ENCODE measurements at regions not wholly inside any gene's neighbourhood (a gene's known extent, or its start where the extent isn't known, plus 50 kb on each side); places are given as distances from the start of the nearest gene placed in this dataset.

- TF ChIP-seq CTCF (IDR thresholded peaks at IDR 0.05; ENCODE audit: control insufficient read depth, insufficient read depth, low read depth, low read length, missing control alignments): no peak
- DNase-seq (ENCODE audit: low read depth): no peak
- no peak overlapping the region for H3K4me3 ChIP-seq (ENCODE audit: control insufficient read depth, low read depth, low read length)
These were observed 461.0 kb downstream of the GXYLT1 start for GRCh38 chr12:41683513-41684240.

DNA sequence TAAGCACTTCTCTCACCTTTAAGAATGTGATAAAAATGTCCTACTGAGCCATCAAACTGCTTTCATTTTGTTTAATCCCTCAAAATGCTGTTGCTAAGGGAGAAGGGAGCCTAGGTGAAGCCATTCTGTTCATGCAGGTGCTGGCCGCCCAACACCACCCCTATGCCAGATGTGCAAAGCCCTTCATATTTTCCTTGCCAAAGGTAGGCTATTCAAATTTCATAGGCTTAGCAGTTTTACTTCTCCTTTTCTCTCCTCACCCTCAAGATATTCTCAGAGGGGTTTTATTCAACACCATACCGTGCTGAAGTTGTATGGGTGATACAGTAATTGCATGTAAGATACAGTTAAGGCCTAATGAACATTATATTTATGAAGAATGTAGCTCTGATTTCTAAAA, 461.7 kb downstream of the GXYLT1 start:
- no peak overlapping the region for H3K4me3 ChIP-seq (ENCODE audit: control insufficient read depth, low read depth, low read length)
- TF ChIP-seq CTCF (IDR thresholded peaks at IDR 0.05; ENCODE audit: control insufficient read depth, insufficient read depth, low read depth, low read length, missing control alignments): no peak
- no peak for DNase-seq (ENCODE audit: low read depth)

DNA sequence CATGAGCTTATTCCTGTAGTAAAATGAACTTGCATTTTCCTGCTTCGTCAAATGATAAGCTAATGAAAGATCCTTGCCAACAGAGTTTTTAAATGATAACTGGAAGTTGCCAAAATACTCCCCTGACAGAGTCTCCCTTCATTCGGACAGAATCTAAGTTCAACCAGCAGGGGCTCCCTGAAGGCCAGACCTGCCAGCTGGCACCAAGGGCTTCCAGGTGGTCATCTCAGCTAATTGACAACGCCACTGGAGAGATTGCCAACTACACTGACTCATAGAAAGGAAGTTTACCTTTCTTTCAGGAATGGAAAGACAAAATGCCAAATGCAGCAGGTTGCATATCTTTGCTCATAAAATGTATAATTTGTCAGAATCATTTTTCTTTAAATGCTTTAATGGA, 462.8 kb downstream of the GXYLT1 start:
- DNase-seq (ENCODE audit: low read depth): no peak
- no peak for TF ChIP-seq CTCF (IDR thresholded peaks at IDR 0.05; ENCODE audit: control insufficient read depth, insufficient read depth, low read depth, low read length, missing control alignments)
- no peak overlapping the region for H3K4me3 ChIP-seq (ENCODE audit: control insufficient read depth, low read depth, low read length)

DNA sequence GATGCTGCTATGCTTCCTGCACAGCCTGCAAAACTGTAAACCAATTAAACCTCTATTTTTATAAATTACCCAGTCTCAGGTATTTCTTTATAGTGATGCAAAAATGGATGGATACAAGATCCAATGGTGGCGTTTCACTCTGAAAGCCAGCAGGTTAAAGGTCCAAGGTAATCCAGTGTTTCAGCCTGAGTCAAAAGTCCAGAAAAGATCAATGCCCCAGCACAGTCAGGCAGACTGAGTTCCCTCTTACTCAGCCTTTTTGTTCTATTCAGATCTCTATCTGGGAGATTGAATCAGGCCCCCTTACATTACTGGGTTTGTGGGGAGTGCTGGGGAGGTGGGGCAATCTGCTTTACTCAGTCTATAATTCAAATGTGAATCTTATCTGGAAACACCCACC, 464.5 kb downstream of the GXYLT1 start:
- TF ChIP-seq CTCF (IDR thresholded peaks at IDR 0.05; ENCODE audit: control insufficient read depth, insufficient read depth, low read depth, low read length, missing control alignments): no peak
- no peak for DNase-seq (ENCODE audit: low read depth)
- H3K4me3 ChIP-seq (ENCODE audit: control insufficient read depth, low read depth, low read length): no peak overlapping the region

DNA sequence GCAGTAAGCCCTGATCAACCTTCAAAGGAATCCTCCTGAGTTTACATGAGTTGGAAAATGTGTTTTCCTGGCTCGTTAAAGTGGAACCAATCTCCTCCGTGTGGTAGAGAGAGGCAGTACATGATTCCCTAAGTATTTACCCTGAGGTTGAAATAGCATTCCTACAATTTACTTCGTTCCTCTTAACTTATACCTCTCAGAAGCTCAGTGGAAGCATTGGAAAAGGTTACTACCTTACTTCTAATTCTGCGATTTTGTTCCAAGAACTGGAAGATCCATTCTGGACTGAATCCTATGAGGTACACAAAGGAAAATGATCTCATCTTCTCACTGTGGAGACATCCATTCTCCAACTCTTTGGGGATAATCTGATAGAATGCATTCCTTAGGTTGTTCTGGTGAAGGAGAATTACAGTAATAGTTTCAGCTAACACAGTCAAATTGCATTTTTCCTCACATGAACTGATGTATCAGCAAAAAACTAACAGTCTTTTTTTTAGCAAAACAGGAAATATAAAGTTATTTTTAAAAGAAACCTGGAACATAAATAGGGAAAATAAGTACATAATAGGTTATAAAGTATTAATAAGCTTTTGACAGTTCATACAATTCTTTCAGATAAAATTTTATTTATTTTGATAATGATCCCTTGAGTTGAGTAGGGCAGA, 475.6 kb downstream of the PDZRN4 start:
- TF ChIP-seq CTCF (IDR thresholded peaks at IDR 0.05; ENCODE audit: control insufficient read depth, insufficient read depth, low read depth, low read length, missing control alignments): no peak
- DNase-seq (ENCODE audit: low read depth): no peak
- H3K4me3 ChIP-seq (ENCODE audit: control insufficient read depth, low read depth, low read length): no peak overlapping the region

DNA sequence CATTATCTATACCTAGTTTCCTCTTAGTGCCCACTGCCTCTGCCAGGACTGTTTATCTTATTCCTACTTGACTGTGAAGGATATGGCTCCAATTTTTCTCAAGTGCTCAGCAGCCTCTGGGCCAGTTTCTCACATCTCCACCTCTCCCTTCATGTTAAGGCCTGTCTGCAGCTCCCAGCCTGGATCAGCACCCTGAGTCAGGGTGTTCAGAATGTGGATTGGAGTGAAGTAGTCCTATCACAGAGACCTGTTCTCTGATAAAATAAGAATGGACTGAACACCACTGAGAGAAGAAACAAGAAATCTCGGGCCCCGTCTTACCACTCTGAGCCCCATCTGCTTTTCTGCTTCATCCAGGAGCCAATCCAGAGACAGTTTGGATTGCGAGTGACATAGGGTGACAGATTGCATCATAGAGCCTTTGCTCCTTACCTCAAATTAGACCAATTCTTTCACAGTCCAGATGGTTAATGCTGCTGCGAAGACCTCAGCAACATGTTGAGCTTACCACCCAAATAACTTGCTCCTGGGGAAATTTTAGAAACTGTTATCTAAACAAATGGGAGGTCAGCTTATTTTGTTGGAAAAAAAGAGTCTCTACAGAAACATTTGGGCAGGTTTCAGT, 473.1 kb downstream of the PDZRN4 start:
- H3K4me3 ChIP-seq (ENCODE audit: control insufficient read depth, low read depth, low read length): no peak overlapping the region
- TF ChIP-seq CTCF (IDR thresholded peaks at IDR 0.05; ENCODE audit: control insufficient read depth, insufficient read depth, low read depth, low read length, missing control alignments): no peak
- no peak for DNase-seq (ENCODE audit: low read depth)
